GM12878 (cell line): ENCODE measurements at regions not wholly inside any gene's neighbourhood (a gene's known extent, or its start where the extent isn't known, plus 50 kb on each side); places are given as distances from the start of the nearest gene placed in this dataset.

ENCODE experiments used
- ATAC-seq: fragments of 200-7000 bp; cut with Tn5 transposase; 3 replicates; pipeline ENCODE4 v1.9.1; 2020; ENCODE audit warnings: mild to moderate bottlenecking, moderate library complexity
- BruUV-seq: library from RNA; stranded (reverse); fragments of 400-500 nt; replicated peaks from 2 replicates; lab custom pipeline; 2021; lab: Mats Ljungman, UMichigan
- CTCF ChIA-PET: fragments of 300-600 bp; sonication (Branson Sonifier 250); formaldehyde crosslinking; extraction: SDS; loops from one replicate; lab custom pipeline; 2021; ENCODE audit warnings: inconsistent platforms; lab: Yijun Ruan, JAX
- POLR2A ChIA-PET: fragments of 350-600 bp; formaldehyde crosslinking; extraction: SDS; loops from one replicate; lab custom pipeline; 2021; ENCODE audit warnings: inconsistent platforms; lab: Charles Lee
- RAD21 ChIA-PET: fragments of 300-600 bp; sonication (Branson Sonifier 250); formaldehyde crosslinking; loops from one replicate; lab custom pipeline; 2023; ENCODE audit warnings: antibody characterized with exemption; ENCODE audit not compliant: unreplicated experiment; lab: Charles Lee
- SMC1A ChIA-PET: fragments of 300-600 bp; sonication (Branson Sonifier 250); formaldehyde crosslinking; loops from one replicate; lab custom pipeline; 2023; ENCODE audit not compliant: unreplicated experiment, uncharacterized antibody; lab: Charles Lee
- DNase-seq: peaks from one replicate; pipeline ENCODE4 v3.0.0-alpha.2; 2011; ENCODE audit warnings: low read depth, low spot score
- FAIRE-seq: peaks from 3 replicates; lab custom pipeline; 2011; peaks lifted over from hg19 to GRCh38; lab: Jason Lieb, UNC
- H2AFZ ChIP-seq: 2 replicates; pipeline ENCODE4 v1.6.0; 2011; ENCODE audit warnings: low read depth, low read length, control low read depth; ENCODE audit not compliant: control insufficient read depth
- H3K27ac ChIP-seq: 2 replicates; pipeline ENCODE4 v1.5.1; 2011; ENCODE audit warnings: control low read depth; ENCODE audit not compliant: control insufficient read depth, insufficient read depth
- H3K27me3 ChIP-seq, 2 experiments: replicated peaks in 1 of 2; 2 replicates each; pipeline versions ENCODE4 v1.6.0 to v1.6.1; 2011; ENCODE audit warnings: low read length in 1 of 2; ENCODE audit not compliant: control insufficient read depth in 2 of 2, insufficient read depth in 2 of 2
- H3K36me3 ChIP-seq, 2 experiments: 2 replicates each; pipeline ENCODE4 v1.5.1; 2011; ENCODE audit warnings: low read length in 1 of 2; ENCODE audit not compliant: control insufficient read depth in 2 of 2, insufficient read depth in 2 of 2
- H3K4me1 ChIP-seq: 2 replicates; pipeline ENCODE4 v1.6.1; 2011; ENCODE audit warnings: mild to moderate bottlenecking, low read length, moderate library complexity, mixed read lengths; ENCODE audit not compliant: control insufficient read depth, insufficient read depth
- H3K4me2 ChIP-seq: 2 replicates; pipeline ENCODE4 v1.6.0; 2011; ENCODE audit warnings: control low read depth; ENCODE audit not compliant: control insufficient read depth, insufficient read depth
- H3K4me3 ChIP-seq: fragments of 200-600 bp; sonication (generic); 2 replicates; pipeline ENCODE4 v1.5.1; 2016
- H3K79me2 ChIP-seq: 2 replicates; pipeline ENCODE4 v1.6.0; 2011; ENCODE audit warnings: low read length; ENCODE audit not compliant: control insufficient read depth, insufficient read depth
- H3K9ac ChIP-seq: 2 replicates; pipeline ENCODE4 v1.8.0; 2011; ENCODE audit warnings: low read length, control low read depth, mixed read lengths; ENCODE audit not compliant: control insufficient read depth, insufficient read depth
- H3K9me3 ChIP-seq: replicated peaks from 3 replicates; pipeline ENCODE4 v1.5.1; 2011; ENCODE audit warnings: mild to moderate bottlenecking, low read length; ENCODE audit not compliant: control insufficient read depth, insufficient read depth
- H4K20me1 ChIP-seq: 2 replicates; pipeline ENCODE4 v1.6.0; 2011; ENCODE audit not compliant: control insufficient read depth, insufficient read depth
- BCL11A ChIP-seq: IDR thresholded peaks from 2 replicates; pipeline ENCODE4 v1.6.1; 2011; ENCODE audit warnings: low read depth, low read length
- CHD1 ChIP-seq: IDR thresholded peaks from 2 replicates; pipeline ENCODE4 v1.6.1; 2012; ENCODE audit warnings: low read depth, low read length, improper control_type of control experiment
- DPF2 ChIP-seq: fragments of 450-650 bp; IDR thresholded peaks from 2 replicates; pipeline ENCODE4 v1.6.1; 2017; ENCODE audit warnings: mild to moderate bottlenecking
- E4F1 ChIP-seq: fragments of 450-650 bp; IDR thresholded peaks from 2 replicates; pipeline ENCODE4 v1.6.1; 2018; ENCODE audit warnings: borderline replicate concordance, mild to moderate bottlenecking; ENCODE audit not compliant: partially characterized antibody
- IKZF1 ChIP-seq: fragments of 450-650 bp; conservative IDR thresholded peaks from 2 replicates; pipeline ENCODE4 v1.6.1; 2017; ENCODE audit warnings: antibody characterized with exemption, mild to moderate bottlenecking
- MTA2 ChIP-seq: fragments of 450-650 bp; IDR thresholded peaks from 2 replicates; pipeline ENCODE4 v1.6.1; 2016; ENCODE audit warnings: low read depth, mild to moderate bottlenecking, moderate library complexity
- NBN ChIP-seq: fragments of 450-650 bp; IDR thresholded peaks from 2 replicates; pipeline ENCODE4 v1.6.1; 2016
- NFXL1 ChIP-seq: fragments of 450-650 bp; IDR thresholded peaks from 2 replicates; pipeline ENCODE4 v1.6.1; 2017; ENCODE audit warnings: antibody characterized with exemption, mild to moderate bottlenecking, borderline replicate concordance
- NKRF ChIP-seq: fragments of 450-650 bp; conservative IDR thresholded peaks from 2 replicates; pipeline ENCODE4 v1.6.1; 2017; ENCODE audit warnings: mild to moderate bottlenecking, moderate library complexity
- PBX3 ChIP-seq: IDR thresholded peaks from 2 replicates; pipeline ENCODE4 v1.6.1; 2011; ENCODE audit warnings: mild to moderate bottlenecking, low read depth, low read length, moderate library complexity; ENCODE audit not compliant: insufficient replicate concordance
- RUNX3 ChIP-seq: IDR thresholded peaks from 2 replicates; pipeline ENCODE4 v1.6.1; 2012; ENCODE audit warnings: low read length, inconsistent platforms
- SKIL ChIP-seq: fragments of 450-650 bp; IDR thresholded peaks from 2 replicates; pipeline ENCODE4 v1.6.1; 2017; ENCODE audit warnings: mild to moderate bottlenecking, low read depth, inconsistent platforms; ENCODE audit not compliant: poor library complexity, severe bottlenecking
- SMAD5 ChIP-seq: IDR thresholded peaks from 2 replicates; pipeline ENCODE4 v1.6.1; 2016; ENCODE audit warnings: antibody characterized with exemption, low read depth
- TBL1XR1 ChIP-seq: IDR thresholded peaks from 2 replicates; pipeline ENCODE4 v1.6.1; 2012; ENCODE audit warnings: low read depth, low read length, improper control_type of control experiment
- ZBED1 ChIP-seq: IDR thresholded peaks from 2 replicates; pipeline ENCODE4 v1.6.1; 2016; ENCODE audit warnings: borderline replicate concordance
- WGBS: methylation state at CpG from one replicate; pipeline ENCODE4 v1.1.6; 2016; ENCODE audit warnings: low lambda C conversion rate; ENCODE audit not compliant: insufficient replicate concordance, insufficient coverage; ENCODE audit errors: missing lambda C conversion rate; 5-methylcytosine and 5-hydroxymethylcytosine counted together
- in situ Hi-C: fragments of 300-500 bp; cut with MboI; formaldehyde crosslinking; loops from 9 replicates; pipeline ENCODE4 v1.14.3; 2018; ENCODE audit warnings: mixed read lengths
- intact Hi-C: fragments of 100-400 bp; cut with micrococcal nuclease; formaldehyde crosslinking; loops from one replicate; pipeline ENCODE4 v1.14.2; 2022; ENCODE audit not compliant: unreplicated experiment

GRCh38 chr18:46337271-46337670 lies 233.1 kb downstream of the HAUS1 start (continued):
- TF ChIP-seq PBX3, result no peak
- TF ChIP-seq MTA2, result no peak

- Histone ChIP-seq H3K9ac (no peak overlapping the region), H3K4me1 (peaks cover 3% of the 10 kb centered on the region; the same call in 1 of the 2 replicates), H3K36me3 (no peaks in the 10 kb centered on the region), H3K27me3 (peaks cover 2 to 3% of the 10 kb centered on the region in 2 experiments), H3K4me3 (no peak overlapping the region), H3K79me2 (no peaks in the 10 kb centered on the region), H3K9me3 (no peaks in the 10 kb centered on the region; the same call in 2 of the 3 replicates), H4K20me1 (no peaks in the 10 kb centered on the region), H3K27ac (no peak overlapping the region), H3K4me2 (no peak overlapping the region), H2AFZ (no peak overlapping the region)
- RAD21 ChIA-PET, result no interaction called here
- POLR2A ChIA-PET, result no interaction called here
- in situ Hi-C loops (no loop called here), intact Hi-C loops (no loop called here)
- DNase-seq, result no peak
- FAIRE-seq, result no peak
- 4% methylated on average over 2 of the region's 2 CpGs for WGBS
- no peak for ATAC-seq
- SMC1A ChIA-PET, result no interaction called here
- BruUV-seq, result no TSS peak
- CTCF ChIA-PET, result interaction anchor here (0.7 to 1.5 kb wide), 2 partner anchors 29 to 165 kb away, joined by 3 to 4 read pairs; a partner anchor contains a TSS
- TF ChIP-seq IKZF1 (no peak), TBL1XR1 (no peak), SKIL (no peak), SMAD5 (no peak), ZBED1 (no peak), NBN (no peak), RUNX3 (no peak), NKRF (no peak), NFXL1 (no peak), CHD1 (no peak), DPF2 (no peak), BCL11A (no peak), E4F1 (no peak)
These were observed 234.0 kb downstream of the HAUS1 start for GRCh38 chr18:46338205-46338604.
